ENCODE measurements at regions not wholly inside any gene's neighbourhood (a gene's known extent, or its start where the extent isn't known, plus 50 kb on each side); places are given as distances from the start of the nearest gene placed in this dataset.

- TF ChIP-seq CTCF (optimal IDR thresholded peaks at IDR 0.05 in 1 of 3, IDR thresholded peaks at IDR 0.05 in 1 of 3, conservative IDR thresholded peaks at IDR 0.05 in 1 of 3; ENCODE audit: extremely low read depth in 1 of 3, insufficient read depth in 2 of 3, low read length in 3 of 3): no peak
- no peak for TF ChIP-seq EZH2 (IDR thresholded peaks at IDR 0.05; ENCODE audit: low read length)
Observed at GRCh38 chr20:22350624-22351023, 233.7 kb downstream of the FOXA2 start.
